SK-MEL-5 (cell line): ENCODE measurements at regions not wholly inside any gene's neighbourhood (a gene's known extent, or its start where the extent isn't known, plus 50 kb on each side); places are given as distances from the start of the nearest gene placed in this dataset.

ENCODE experiments used
- DNase-seq: peaks from one replicate; pipeline ENCODE4 v3.0.0-alpha.2; 2016; ENCODE audit warnings: low read depth, low spot score
- in situ Hi-C: cut with HindIII; loops from 2 replicates; pipeline ENCODE4 v1.10.0; 2016; ENCODE audit warnings: low sequenced_read_pairs, high pct_unique_total_duplicates, low pct_unique_long_range_greater_than_20kb

DNA sequence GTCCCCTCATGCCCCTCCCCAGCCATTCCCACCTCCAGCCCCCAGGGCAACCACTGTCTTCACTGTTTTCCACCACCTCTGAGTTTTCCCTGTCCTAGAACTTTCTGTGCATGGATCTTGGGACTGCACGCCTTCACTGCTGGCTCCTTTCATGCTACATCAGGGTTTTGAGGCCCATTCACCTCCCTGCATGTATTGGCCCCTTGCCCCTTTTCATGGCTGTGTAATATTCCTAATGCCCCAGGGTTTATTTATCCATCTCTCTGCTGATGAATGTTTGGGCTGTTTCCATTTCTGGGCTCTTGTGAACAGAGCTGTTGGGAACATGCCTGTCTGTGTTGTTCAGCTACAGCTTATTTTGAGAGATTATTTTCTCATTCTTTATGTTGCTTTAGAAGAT, 205.0 kb downstream of the RBFOX3 start:
- DNase-seq, result no peak
- in situ Hi-C loops, result no loop called here

DNA sequence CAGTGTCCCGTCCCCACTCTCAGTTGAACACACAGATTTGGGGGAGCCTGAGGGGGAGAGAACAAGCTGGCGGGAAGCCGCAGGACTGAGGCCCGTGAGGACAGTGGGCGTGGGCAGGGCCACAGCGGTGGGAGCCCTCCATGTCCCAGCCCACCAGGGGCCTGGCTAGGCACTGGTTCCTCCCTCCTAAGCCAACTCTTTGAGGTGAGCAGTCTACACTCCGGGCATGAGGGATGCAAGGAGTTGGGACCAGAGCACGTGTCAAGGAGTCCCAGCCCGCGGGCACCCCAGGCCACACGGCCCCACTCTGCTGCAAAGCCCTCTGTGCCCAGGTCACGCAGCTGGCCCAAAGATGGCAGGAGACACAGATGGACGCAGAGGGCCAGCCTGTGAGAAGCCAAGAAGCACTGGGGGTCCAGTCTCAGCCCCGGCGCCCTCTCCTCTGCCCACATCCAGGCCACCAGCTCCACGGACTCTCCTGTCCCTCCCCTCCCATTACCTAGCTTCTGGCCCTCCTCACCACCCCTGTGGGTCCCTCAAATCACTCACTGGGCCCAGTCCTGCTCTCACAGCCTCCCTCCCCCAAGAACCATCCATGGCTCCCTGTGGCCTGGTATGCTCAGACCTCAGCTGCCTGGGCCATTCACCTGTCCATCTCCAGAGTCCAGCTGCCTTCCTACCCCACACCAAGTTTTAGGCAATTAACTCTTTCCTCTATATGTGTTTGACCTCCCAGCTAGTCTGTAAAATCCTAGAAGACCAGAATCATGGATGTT, 206.5 kb downstream of the RBFOX3 start:
- in situ Hi-C loops, result no loop called here

DNA sequence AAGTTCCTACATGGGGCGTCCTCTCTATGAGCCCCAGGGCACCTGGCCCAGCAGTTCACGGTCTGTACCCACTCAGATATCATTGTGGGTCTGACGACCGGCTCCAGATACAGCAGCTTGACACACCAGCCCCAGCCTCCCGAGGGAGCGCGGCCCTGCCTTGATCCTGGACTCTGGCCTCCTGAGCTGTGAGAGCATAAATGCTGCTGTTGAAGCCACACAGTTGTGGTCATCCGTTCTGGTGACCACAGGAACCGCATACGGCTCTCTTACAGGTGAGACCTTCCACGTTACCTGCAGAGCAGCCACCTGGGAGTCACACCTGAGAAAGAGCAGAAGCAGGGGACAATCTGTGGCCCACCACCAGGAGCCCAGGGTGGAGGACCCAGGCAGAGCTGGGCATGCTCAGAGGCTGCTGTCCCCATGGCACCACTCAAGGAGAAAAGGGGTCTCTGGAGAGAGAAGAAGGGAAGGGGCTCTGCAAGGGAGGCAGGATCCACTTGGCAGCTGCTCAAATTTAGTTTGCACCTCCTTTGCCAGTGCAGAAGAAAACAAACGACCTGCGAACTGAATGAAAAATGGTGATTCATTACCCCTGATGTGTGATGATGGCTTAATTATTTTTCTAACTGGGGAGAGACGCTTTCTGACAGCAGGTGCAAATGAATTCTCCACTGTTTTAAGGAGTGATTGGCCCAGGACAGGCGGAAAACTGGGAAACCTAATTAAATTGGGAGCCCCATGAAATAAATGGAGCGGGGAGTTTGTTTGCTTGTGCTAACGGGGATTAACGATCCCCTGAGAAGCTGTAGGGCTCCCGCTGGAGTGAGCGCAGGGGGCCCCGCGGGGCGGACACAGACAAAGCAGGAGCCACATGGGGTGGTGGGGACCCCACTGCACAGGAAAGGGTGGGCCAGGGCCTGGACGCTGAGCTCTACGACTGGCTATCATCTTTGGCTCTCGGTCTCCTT, 208.9 kb downstream of the RBFOX3 start:
- no peak for DNase-seq
- in situ Hi-C loops, result no loop called here

More for the DNA sequence above, 206.5 kb downstream of the RBFOX3 start:
- DNase-seq, result no peak

DNA sequence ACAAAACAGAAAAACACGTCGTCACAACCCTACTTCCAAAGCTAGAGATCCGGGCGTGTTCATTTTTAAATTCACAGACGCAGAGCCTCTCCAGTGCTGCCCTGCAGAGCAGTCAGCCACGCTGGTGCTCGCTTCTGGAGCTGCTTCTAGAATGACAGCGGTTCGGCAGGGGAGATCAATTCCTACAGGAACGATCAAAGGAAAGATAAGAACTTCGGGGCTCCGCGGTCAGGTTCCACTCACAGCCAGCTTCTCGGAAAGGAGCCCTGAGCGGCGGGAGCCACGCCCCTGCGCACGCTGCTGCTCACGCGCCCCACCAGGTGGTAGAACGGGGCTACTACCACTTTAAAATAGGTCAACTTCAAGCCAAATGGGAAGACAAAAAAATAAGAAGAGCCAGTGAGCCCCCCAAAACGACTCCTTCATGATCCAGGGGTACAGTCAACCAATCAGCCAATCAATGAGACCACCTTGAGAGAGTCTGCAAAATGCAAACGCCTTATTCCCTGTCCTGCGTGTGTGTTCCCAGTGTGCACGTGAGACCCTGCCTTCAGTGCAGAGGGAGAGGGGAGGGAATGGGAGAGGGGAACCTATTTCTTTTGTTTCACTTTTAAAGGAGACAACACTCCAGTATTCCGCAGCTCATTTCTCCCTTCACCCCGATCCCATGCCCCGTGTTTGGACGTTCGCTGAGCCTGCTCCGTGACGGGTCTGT, 209.7 kb downstream of the RBFOX3 start:
- in situ Hi-C loops, result no loop called here
- peak; percentile 78 for DNase-seq

- no peak for DNase-seq
- in situ Hi-C loops, result loop anchor here (10.0 kb wide), 1 partner anchor 355 kb away; no protein-coding TSS in a partner anchor
Observed at GRCh38 chr17:79399610-79400144, 211.2 kb downstream of the RBFOX3 start.

- in situ Hi-C loops, result loop anchor here (10.0 kb wide), 1 partner anchor 354 kb away; no protein-coding TSS in a partner anchor
- DNase-seq, result no peak
Observed at GRCh38 chr17:79398441-79398840, 212.4 kb downstream of the RBFOX3 start.

DNA sequence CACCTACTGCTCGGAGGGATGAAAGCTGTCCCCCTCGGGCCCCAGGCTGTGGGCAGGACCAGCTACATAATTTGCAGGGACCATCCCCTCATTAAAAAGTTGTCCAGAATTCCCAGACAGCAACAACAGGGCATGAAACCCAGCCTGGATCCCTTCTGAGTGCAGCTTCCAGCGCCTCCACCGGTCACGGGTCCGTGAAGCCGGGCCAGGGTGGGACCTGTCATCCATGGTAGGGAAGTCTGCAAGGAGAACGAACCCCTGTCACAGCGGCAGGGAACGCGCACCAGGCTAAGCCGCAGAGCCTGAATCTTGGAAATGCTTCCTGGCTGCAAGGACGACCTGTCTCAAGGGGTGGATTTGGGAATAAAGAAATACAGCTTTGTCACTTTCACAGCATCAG, 214.2 kb downstream of the RBFOX3 start:
- in situ Hi-C loops, result loop anchor here (10.0 kb wide), 1 partner anchor 352 kb away; no protein-coding TSS in a partner anchor
- no peak for DNase-seq

GRCh38 chr17:79395545-79395944, 215.3 kb downstream of the RBFOX3 start:
- no peak for DNase-seq
- in situ Hi-C loops, result loop anchor here (10.0 kb wide), 1 partner anchor 351 kb away; no protein-coding TSS in a partner anchor

DNA sequence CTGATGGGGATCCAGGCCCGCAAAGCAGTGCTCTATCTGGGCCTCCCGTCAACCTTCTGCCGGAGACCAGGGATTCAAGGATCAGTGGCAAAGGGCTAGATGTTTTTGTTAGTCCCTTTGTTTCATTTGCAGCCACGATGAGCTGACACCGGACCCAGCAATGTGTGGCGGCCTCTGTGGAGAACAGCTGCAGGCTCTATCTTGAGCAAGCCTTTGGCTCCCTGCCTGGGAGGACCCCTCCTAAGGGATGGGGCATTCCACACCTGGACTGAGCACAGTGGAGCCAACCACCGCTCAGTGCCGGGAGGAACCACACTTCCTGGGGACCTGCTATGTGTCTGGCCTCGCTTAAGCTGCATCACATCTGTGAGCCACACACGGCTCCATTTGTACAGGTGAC, 215.8 kb downstream of the RBFOX3 start:
- DNase-seq, result no peak
- in situ Hi-C loops, result loop anchor here (10.0 kb wide), 1 partner anchor 350 kb away; no protein-coding TSS in a partner anchor

GRCh38 chr17:79393358-79394052, 217.3 kb downstream of the RBFOX3 start:
- DNase-seq, result peak; percentile 95
- in situ Hi-C loops, result loop anchor here (10.0 kb wide), 1 partner anchor 349 kb away; no protein-coding TSS in a partner anchor

- in situ Hi-C loops, result loop anchor here (10.0 kb wide), 1 partner anchor 348 kb away; no protein-coding TSS in a partner anchor
- no peak for DNase-seq
Observed at GRCh38 chr17:79392598-79392997, 218.3 kb downstream of the RBFOX3 start.

- peak; percentile 93 for DNase-seq
- in situ Hi-C loops, result loop anchor here (10.0 kb wide), 1 partner anchor 347 kb away; no protein-coding TSS in a partner anchor
Observed at GRCh38 chr17:79391376-79392233, 219.2 kb downstream of the RBFOX3 start.

DNA sequence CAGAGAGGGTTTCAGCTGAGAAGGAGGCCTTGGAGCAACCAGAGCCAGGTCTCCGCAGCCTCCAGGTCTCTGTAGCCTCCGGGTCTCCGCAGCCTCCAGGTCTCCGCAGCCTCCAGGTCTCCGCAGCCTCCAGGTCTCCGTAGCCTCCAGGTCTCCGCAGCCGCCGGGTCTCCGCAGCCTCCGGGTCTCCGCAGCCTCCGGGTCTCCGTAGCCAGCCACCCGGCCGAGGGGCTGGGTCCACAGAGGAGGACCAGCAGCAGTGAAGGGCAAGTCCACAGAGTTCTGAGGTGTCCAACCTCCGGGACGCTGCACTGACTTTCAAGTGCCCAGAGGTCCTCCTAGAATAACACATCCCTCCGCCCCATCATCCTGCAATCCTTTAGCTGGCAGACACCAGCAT, 221.0 kb downstream of the RBFOX3 start:
- no peak for DNase-seq
- in situ Hi-C loops, result loop anchor here (10.0 kb wide), 1 partner anchor 345 kb away; no protein-coding TSS in a partner anchor

- DNase-seq, result peak; percentile 84
- in situ Hi-C loops, result no loop called here
Observed at GRCh38 chr17:79388556-79389295, 222.1 kb downstream of the RBFOX3 start.

DNA sequence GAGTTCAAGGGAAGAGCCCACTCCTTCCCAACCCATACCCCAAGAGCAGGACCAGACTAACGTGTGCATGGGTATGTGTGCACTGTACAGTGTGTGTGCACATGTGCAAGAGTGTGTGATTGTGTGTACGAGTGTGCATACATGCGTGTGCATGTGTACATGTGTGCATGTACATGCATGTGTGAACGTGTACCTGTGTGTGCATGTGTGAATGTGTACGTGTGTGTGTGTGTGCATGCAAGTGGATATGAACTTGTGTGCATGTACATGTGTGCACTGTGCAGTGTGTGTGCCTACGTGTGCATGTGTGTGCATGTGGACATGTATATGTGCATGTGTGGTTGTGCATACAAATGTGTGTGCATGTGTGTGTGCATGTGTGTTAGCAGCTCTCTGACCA, 223.1 kb downstream of the RBFOX3 start:
- in situ Hi-C loops, result no loop called here
- DNase-seq, result no peak
